Posterior vena cava (tissue), 2 donors: ENCODE measurements at regions not wholly inside any gene's neighbourhood (a gene's known extent, or its start where the extent isn't known, plus 50 kb on each side); places are given as distances from the start of the nearest gene placed in this dataset.
A peak's percentile ranks its signal among the peaks of the same experiment; 100 is the strongest.

Source experiments
- DNase-seq: peaks from one replicate; pipeline ENCODE4 v3.0.0-alpha.2; 2020; ENCODE audit warnings: low spot score
- intact Hi-C, 2 donors: fragments of 100-400 bp; cut with DNase I; formaldehyde crosslinking; loops; one replicate each; pipeline versions ENCODE4 v1.14.1 to v1.14.2; 2022 to 2023
- donor health status: DM: yes; HTN: yes; CAD: no.
- donor health status: DM: yes; HTN: yes; CAD: no.

DNA sequence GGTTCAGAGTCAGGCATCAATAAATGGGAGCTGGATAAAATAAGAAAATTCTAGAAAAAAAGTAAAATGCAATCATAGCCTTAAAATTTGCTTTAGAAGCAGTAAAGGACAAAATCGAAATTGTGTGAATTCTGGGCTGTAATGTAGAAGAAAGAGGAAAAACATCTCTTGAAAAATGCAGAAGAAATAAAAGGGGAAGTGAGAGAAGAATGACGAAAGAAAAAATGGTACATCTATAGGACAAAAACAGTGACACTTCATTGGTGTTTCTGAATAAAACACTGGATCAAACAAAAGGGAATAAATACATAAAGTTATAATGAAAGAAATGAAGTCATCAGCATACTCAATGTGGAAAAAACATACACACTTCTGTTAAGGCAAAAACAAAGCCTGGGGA, 642.3 kb downstream of the ACTL7B start:
- intact Hi-C loops = no loop called here
- no peak for DNase-seq

DNA sequence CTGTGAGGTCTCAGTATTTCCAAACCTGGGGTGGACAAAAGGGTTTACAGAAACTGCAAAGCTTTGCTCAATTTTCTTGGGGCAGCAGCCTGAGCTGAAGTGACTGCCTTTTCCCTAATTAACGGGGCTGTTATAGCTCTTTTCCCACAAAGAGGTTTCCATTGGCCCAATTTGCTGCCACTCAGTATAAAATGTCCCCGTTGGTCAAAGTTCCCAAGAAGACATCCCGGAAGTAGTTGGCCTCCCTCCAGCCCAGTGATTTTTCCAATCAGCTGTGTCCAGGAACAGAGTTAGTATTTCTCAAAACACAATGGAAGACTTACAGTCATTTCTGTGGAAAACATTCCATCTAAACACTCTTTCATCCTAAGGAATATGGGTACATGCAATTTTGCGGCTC, 643.6 kb downstream of the ACTL7B start:
- no peak for DNase-seq
- intact Hi-C loops = no loop called here

DNA sequence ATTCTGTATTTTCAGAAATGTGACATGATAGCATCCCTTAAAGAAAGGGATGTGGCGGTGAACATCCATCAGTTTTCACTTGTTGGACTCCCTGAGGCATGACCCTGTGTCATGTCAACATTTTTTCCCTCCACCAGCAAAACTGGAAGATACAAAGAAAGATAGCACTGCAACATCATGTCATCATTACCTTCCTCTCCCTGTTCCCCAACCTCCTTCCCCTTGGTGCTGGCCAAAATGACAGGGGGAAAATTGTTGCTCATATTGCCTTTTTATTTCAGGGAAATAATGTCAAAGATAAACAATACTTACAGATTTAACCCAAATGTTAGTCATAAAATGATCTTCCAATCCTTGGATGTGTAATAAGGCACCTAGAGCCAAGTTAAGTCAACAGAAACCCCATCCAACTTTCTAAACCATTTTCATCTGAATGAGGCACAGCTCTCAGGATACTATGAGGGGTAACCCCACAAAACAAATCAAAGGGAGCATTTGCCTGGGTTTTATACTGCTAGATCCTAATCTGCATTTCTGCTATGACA, 644.3 kb downstream of the ACTL7B start:
- no peak for DNase-seq
- intact Hi-C loops = no loop called here

DNA sequence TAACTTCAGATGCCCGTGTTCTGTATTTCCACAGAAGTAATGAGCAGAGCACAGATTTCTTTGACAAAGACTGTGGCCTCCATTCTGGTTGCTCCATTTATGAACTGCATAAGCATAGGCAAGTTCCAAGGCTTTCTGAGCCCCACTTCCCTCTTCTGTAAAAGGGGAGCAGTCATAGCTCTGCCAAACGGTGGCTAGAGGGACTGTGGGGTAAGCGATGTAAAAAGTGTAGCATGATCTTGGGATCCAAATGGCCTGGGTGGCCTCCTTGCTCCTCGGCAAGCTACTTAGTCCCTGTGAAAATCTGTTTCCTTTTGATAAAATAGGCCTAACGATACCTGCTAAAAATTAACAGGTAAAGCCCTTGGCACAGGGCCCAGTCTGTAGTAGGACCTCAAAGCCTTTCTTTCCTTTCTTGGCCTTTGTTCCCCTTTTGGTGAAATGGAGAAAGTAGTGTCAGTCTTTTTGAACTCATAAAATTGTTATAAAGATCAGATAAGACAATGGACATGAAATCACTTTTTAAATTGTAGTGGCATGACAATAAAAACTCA, 646.6 kb downstream of the ACTL7B start:
- DNase-seq = no peak
- intact Hi-C loops = no loop called here

DNA sequence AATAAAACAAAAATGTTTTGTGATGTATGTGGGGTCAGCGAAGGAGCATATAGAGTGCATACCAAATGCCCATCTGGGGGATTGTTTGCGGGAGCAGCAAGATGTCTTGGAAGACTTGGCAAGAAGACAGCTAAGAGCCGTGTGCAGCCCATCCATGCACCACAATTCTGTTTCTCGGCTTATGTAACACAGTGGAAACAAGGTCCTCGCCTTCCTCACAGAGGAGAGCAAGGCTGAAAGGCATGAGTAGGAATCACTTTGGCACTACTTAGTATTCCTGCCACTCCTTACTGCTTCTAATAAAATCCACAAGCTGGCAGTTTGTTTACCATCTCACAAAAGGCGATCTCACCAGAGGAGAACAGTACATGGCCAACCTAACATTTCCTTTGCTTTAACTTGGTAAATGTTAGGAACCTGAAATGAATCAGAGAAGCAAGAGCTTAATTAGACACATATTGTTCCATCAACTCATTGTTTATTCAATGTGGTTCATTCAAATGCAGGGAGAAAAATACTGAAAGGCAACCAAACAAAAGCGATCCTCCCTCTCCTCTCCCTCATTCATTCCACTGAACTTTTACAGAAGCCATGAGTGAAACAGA, 648.1 kb downstream of the ACTL7B start:
- no peak for DNase-seq
- intact Hi-C loops = no loop called here

DNA sequence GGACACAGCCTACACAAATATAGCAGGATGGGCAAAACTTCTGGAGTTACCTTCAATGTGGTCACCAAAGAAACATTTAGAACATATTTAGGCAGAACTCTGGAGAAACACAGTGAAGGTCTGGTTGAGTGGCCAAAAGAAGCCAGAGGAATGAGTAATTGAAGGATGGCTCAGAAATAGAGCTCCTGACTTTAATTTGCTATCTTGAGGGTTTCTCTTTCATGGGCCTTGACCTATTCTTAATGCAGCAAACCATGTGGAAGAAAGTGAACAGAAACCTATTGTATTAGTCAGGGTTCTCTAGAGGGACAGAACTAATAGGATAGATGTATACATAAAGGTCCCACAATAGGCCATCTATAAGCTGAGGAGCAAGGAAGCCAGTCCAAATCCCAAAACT, 650.5 kb downstream of the ACTL7B start:
- no peak for DNase-seq
- intact Hi-C loops = no loop called here

DNA sequence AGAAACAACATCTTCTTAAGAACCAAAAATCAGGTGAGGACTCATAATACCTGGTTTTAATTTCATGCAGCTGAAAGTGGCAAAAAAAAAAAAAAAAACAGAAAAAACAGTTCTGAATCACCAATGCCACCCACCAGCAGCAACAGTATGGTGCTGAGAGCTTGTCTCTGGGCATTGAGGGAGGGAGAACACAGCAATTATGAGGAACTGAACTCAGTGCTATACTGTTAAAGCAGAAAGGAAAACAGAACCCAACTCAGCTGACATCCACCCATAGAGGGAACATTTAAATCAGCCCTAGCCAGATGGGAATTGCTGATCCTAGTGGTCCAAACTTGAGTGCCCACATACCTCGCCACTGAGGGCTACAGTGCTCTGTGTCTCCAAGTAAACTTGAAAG, 657.9 kb downstream of the ACTL7B start:
- DNase-seq = no peak
- intact Hi-C loops = no loop called here

DNA sequence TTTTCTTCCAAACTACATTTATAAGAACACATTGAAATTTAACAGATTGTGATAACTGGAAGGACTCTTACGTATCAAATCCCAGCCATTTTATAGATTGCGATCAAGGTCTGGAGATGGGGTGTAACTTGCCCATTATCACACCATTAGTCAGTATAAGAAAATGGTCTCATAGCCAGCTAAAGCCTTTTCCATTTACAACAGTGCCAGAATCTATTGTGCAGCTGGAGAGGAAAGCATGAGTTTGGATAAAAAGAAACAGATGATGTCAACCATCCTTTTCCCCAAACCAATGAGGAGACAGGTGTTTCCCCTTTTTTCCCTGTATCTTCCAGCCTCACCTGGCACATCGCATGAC, 658.8 kb downstream of the ACTL7B start:
- no peak for DNase-seq
- intact Hi-C loops = no loop called here

DNA sequence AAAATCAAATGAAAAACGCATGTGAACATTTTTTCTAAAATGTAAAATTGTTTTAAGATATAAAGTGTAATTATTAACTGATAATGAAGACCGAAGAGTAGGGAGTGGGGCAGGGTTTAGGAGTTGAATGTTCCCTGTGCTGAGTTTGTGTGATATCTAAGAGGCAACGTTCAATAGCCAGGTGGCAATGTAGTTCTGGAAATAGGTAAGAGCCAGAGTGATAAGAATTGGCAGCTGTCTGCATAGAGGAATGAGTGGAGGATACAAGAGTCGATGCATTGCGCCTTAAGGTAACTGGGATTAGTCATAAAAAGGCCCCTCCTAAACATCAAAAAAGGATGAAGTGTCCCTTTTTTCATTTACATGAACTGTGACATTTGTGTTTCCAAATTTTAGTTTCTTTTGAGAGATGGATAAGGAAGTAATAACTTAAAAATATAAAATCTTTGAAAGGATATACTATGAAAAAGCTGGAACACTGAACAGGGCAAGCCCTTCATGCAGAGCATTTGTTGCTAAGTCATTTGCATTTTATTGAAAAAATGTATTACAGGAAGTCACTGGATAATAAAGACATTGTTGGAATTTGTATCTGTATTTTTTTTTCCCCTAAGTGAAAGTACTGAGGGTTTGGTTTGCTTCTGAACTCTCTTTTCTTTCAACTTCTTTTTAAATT, 659.3 kb downstream of the ACTL7B start:
- DNase-seq = no peak
- intact Hi-C loops = no loop called here

DNA sequence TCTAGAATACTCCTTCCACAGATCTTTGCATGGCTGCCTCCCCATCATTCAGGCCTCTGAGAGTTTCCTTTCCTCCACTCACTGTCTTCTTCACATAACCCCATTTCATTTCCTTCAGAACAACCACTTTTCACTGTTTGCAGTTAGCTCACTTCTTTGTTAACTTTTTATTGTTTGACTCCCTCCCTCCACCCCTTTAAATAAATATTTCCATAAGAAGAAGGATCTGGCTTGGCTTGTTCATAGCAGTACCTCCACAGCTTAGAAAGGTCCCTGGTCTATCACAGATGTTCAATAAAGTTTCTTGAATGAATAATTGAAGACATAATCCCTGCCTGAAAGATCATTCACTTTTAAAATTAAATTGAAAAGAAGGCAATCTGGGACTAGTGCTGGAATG, 661.6 kb downstream of the ACTL7B start:
- intact Hi-C loops = no loop called here
- no peak for DNase-seq

DNA sequence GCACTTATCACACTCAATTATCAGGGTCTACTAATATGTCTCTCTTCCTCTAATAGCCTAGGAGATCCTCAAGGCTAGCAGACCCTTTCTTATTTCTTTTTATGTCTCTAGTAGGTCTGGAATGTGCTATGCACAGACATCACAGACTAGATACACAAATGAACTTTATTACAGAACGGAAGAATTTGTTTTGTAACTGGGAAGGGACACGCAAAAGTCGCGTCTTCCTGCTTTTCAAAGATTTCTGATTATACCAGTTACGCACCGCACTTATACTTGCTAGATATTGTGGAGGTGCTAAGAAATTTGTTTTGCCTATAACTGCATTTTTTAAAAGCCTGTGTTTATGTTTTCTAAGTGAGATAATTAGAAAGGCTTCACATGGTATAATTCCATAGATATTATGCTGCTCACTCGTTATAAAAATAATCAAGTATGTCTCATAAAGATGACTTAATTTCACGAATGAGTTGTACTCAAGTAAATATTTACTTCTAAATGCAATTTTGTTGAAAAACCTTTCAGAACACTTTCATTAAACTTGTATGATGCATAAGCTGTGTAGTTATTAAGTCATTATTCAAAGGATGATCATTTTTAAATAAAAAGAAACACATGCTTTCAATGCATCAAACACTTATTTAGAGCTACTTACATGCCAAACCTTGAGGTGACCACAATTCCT, 662.6 kb downstream of the ACTL7B start:
- no peak for DNase-seq
- intact Hi-C loops = no loop called here

DNA sequence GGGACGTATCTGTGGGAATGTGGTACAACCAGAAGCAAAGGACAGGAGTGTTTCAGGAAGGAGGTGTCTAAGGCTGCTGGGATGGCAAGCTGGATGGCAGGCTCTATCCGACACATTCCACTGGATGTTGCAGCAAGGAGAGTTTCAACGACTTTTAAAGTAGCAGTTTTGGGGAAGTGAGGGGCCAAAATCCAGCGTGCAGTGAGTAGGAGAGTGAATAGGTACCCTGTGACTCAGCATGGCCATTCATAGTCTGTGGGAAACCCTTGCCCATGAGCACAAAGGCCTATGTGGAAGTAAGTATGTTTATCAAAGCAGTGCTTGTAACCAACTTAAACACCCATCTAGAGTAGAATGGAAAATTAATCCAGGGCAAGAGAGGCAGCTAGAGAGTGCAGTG, 664.7 kb downstream of the ACTL7B start:
- no peak for DNase-seq
- intact Hi-C loops = no loop called here

DNA sequence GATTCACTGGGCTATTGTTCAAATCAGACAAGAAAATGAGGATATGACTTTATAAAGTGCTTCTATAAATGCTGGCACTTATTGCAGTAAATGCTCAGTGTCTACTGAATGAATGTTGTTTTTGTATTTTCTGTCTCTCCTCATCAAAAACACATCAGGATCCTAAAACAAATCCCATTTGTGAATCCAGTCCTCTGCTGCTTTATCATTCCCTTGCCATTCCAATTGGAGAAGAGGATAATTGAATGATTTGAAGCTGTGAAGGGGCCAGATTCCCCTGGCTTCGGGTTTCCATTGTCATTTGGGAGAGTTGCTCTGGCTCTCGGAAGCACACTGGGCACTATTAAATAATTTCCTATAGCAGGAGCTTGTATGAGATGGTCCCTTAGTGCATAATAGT, 666.8 kb downstream of the ACTL7B start:
- no peak for DNase-seq
- intact Hi-C loops = no loop called here

DNA sequence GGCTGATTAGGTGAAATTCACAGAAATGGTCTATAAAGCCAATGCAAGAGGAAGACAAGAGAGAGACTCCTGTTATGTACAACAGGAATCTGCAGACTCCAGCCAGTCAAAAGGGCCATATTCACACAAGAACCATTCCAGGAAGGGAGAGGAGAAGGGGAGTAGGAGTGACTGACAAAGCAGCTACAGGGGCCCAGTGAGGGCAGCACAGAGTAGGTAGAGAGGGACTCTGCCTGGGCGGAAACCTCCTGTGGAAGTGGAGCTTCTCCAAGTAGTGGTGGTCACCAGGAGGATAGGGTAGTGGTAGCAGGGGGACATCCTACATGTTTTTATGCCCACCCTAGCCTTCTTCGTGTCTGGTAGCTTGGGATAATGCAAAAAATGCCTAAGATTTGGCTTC, 667.3 kb downstream of the ACTL7B start:
- no peak for DNase-seq
- intact Hi-C loops = no loop called here

DNA sequence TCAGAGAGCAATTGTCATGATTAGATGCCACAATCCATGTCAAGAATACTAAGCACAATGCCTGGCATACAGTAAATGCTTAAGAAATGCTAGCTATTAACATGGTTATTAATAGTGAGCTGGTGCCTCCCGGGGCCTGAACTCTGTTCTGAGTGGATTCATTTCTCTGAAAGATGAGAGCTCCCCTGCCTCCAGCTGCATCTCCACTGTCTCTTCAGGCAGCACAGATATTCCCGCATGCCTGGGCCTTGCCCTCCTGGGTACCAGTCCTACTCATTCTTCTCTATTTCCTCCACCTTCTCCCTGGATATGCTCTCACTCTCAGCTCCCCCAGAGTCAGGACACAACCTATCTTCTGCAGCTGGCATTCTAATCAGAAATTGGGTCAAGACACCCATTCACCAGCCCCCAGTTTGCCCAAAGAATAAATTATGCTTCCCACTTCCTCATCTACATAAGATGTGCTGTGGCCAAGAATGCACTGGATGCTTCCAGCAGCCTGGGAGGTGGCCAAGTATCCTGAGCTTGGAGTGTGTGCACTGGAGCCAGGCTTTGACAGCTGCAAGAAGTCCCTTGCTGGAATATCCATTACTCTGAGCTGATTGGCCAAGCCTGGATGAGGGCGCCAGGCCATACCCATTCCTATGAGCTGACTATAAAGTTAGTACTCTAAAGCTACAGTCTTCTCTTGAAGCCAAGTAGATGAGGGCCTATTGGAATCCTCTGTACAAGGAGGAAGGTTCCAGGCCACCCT, 669.0 kb downstream of the ACTL7B start:
- DNase-seq = peak; percentile 85
- intact Hi-C loops = no loop called here

DNA sequence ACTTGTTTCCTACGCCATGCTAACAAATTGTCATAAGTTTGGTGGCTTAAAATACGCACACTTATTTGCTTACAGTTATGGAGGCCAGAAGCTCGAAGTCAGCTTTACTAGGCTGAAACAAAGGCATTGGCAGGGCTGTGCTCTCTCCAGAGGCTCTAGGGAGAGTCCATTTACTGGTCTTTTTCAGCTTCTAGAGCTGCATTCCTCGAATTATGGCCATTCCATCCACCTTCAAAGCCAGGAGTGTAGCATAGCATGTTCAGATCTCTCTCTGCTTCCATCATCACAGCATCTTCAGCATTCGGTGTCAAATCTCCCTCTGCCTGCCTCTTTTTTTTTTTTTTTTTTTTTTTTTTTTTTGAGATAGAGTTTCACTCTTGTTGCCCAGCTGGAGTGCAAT, 670.2 kb downstream of the ACTL7B start:
- intact Hi-C loops = no loop called here
- DNase-seq = no peak

DNA sequence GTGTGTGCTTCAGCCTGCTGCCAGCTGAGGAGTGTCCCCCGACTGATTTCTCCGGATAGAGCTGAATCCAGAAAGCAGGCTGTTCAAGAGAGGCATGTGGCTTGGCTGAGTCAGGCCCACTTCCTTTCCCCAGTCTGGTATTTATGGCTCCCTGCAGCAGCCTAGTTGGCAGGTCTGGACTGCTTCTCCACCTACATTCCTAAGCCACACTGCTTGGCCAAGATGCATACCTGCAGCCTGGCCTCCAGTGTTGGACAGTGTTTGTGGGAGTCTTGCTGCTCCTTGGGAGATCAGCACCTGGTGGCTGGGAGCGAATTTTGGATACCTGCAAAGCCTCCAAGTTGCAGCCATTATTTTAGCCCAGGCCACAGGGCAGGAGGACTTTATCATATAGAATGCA, 670.8 kb downstream of the ACTL7B start:
- intact Hi-C loops = no loop called here

DNA sequence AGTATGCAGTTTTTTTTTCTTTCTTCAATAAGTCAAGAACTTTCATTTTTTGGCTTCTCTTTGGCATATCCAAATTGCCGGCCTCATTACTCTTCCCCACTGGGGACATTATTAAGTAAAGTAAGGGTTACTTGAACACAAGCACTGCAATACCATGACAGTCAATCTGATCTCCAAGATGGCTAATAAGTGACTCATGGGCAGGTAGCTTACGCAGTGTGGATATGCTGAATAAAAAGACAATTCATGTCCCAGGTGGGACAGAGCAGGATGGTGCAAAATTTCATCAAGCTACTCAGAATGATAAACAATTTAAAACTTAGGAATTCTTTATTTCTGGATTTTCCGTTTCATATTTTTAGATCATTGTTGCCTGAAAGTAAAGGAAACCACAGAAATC, 671.8 kb downstream of the ACTL7B start:
- no peak for DNase-seq
- intact Hi-C loops = no loop called here

More for the DNA sequence above, 670.8 kb downstream of the ACTL7B start:
- no peak for DNase-seq

DNA sequence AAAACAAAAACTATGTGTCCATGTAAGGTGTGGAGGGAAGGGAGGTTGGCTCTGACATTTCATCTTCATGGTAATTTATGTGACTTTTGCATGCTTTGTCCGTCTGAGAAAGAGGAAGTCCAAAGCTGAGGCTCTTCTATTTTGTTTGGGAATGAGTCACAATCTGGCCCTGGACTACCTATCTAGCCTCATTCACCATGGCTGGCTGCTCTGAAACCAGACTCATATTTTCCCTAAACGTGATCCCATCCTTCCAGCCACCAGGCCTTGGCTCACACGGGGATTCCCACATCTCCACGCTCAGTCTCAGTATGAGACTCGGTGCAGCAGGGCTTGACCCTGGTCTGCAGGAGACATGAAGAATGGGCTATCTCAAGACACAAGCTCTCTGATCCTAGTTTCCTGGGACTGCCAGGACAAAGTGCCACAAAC, 672.8 kb downstream of the ACTL7B start:
- intact Hi-C loops = no loop called here
- DNase-seq = no peak

DNA sequence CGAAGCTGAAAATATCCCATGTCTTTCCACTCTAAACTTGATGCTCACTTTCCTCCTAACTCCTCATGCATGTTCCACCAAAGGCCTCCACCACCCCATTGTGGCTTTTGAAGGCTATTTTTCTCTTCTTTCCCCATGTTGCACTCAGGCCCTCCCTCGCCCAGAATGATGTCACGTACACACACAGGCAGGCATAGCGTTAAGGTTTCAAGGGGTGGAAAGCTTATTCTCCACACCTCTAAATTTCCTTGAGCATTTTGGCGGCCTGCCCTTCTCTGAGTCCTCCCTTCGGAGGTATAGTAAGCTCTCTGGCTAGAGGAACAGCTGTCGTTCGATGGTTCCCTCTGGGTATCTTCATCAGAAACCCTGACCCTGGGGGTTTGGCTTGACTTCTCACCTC, 673.5 kb downstream of the ACTL7B start:
- no peak for DNase-seq
- intact Hi-C loops = no loop called here
